SKM-1 (cell line): ENCODE measurements at regions not wholly inside any gene's neighbourhood (a gene's known extent, or its start where the extent isn't known, plus 50 kb on each side); places are given as distances from the start of the nearest gene placed in this dataset.

ENCODE experiments used
- DNase-seq: peaks from one replicate; lab custom pipeline; 2025; ENCODE audit not compliant: unreplicated experiment; lab: John Stamatoyannopoulos, UW

DNA sequence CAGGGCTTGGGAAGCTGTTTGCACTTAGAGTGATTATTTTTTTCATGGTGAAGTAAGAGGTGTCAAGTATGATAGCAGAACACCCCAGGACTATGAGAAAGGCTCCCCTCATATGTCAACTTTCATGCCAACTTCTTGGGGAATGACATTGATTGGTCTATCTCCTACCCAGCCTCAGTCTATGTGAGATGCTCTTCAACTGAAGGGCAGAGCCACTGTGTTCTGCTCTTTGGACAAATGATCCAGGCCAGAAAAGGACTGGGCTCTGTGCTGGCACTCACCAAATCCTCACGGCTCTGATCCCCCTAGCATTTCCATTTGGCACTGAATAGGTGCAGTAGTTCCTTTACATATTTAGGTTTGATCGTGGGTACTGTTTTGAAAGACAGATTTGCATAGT is 151.1 kb downstream of the DMRT2 start:
- DNase-seq: no peak

DNA sequence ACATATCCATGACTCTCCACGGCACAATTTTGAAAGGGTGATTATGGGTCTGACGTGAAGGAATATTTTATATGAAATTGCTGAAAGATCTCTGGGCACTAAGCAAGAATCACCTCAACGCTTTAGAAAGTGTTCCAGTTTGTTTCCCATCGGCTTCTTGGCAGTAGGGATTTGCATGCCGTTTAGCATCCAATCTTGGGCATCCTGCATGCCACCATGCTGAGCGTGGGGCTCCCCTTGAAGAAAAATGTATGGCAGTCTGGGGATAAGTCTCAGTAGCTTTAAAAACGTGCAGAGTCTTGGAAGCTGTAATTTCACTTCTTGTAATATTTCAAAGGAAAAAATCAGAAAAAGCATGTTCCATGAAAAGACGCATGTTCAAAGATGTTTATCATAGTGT is 151.7 kb downstream of the DMRT2 start:
- no peak for DNase-seq

DNA sequence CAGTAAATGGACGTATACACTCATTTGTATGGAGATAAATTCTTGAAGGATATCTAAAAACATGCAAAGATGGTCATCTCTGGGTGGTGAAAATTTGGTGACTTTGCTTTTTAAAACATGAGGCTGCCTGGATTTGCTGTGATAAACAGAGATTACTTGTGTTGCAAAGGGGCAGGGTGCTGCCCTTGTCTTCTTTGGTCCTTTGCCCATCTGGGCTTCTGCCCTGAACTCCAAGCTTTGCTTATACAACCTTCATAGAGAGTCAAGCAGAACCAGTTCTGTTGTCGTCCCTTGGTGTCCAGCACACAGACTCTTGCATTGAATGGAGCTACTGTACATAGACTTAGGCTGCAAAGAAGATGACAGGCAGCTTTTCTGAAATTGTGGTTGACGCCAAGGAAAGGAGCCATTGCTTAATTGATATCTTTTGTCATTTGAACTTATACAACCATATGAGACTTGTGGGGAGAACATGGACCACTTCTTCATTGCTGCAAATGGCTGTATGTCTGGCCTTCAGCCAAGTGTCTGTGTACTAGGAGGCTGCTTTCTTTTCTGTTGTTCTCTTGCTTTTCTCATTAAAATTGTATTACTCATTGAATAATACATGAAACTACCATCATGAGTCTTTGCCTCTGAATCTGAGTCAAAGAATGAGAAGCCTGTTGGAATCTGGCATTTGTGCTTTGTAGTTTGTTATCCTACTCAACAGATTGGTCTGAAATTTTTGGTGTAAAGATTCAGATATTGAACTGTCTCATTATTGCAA is 152.5 kb downstream of the DMRT2 start:
- no peak for DNase-seq

DNA sequence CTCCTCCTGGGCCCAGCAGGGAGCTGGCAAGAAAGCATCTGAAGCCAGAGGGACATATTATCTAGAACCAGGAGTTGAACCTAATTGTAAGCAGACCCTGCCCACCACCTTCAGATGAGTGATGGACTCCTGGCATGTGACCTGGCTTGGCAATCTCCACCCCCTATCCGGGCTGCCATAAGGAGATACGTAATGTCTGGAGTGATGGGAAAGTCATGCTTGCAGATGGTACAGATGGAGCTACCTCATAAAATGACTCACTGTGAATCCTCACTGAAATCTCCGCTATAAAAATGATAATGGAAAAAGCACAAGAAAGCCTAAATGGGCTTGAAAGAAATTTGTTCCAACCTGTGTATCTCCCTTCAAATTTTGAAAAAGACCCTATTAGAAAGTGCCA is 157.5 kb downstream of the DMRT2 start:
- no peak for DNase-seq

DNA sequence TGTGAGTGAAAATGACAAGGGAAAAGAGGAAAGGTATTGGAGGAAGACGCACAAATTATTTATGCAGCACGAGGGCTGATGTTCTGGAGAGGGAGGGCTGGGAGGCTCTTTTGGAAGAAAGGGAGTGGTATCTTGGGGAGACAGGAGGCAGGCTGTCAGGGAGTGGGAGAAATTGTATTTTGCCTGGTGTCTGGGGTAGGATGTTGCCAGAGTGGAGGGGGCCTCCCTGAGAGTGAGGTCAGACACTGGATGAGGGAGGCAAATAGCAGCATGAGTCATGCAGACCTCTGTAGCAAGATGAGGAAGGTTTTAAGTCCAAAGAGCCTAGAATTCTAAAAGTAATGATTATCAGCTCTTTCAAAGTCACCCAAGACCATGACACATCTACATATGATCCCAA is 158.0 kb downstream of the DMRT2 start:
- no peak for DNase-seq

DNA sequence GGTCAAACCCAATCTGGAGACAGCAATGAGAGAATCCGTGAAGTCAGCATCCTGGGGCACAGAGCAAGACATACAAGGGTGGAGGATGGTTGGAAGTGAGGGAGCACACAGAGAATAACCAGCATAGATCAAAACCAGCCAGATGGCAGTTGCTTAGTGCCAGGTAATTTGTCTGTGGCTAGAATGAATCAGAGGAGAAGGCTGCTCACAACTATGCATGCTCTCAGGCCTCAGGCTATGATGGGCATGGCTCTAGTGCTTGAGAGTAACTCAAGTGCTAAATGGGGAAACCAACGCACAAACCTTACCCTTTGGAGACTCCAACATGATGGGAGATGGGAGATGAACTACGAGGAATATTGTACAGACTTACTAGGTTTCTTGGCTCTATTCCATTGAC is 160.8 kb downstream of the DMRT2 start:
- DNase-seq: no peak

DNA sequence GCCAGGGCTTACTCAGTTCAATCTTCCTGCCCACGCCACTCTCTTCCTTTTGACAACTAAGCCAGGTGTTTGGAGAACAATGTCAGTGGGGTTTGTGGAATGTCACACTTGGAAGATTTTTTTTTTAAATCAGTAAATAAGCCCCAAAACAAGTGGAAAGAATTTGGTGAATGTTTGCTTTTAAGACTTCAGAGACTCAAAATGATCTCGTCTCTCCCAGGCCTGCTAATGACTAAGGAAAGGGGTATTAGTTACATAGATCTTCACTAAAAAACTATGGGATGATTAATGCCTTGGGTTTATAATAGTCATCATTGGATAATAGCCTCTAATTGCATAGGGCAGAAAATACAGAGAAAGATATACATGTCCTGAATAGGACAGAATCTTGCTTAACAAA is 166.4 kb downstream of the DMRT2 start:
- DNase-seq: no peak

DNA sequence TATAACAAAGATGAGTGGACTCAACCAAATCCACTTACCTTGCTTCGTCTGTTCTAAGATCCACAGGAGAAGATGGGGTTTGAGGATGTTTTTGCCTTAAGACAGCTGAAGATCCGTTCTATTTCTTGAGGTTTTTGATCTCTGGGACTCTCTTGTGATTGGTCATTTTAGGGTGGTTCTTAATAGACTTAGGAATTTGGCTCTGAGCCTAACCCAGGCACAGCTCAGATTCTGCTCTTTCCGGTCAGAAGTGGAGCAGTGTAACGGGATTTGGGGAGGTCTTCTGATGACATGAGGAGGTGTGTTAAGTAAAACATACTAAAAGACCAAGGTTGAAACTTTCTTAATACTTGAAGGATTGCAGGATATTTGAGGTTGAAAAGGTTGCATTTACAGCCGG is 166.9 kb downstream of the DMRT2 start:
- DNase-seq: no peak

DNA sequence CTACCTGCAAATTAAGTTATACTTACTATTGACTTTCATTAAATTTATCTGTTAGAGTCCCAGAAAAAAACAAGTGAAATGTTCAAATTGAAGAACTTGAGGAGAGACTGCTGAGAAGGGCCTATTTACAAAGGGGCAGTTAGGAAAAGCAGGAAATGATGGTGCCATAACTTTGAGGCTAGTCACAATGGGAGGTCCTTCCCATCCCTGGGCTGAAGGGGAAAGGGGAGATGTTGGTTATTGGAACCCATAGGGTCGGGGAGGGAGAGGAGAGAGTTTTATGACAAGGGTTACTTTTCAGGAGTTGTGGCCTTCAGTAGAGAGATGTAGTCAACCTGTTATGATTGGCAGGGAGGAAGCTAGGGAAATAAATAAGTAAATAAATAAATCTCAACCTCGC is 169.1 kb downstream of the DMRT2 start:
- DNase-seq: no peak

DNA sequence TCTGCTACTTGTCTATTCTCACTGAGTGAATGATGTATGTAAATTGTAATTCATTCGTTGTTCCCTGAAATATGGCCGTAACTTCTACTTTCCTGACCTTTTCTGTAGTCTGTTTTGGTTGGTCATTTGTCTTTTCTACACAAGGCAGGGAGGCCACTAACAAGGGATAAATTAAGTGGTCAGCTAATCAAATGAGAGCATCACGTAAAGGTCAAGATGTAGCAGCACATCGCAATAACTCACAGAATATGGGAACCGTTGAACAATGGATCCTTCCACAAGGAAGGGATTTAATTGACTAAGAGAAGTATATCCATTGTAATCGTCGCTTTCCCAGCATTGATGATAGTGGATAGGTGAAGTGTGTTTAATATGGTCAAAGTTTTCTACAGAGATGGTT is 171.1 kb downstream of the DMRT2 start:
- DNase-seq: no peak

DNA sequence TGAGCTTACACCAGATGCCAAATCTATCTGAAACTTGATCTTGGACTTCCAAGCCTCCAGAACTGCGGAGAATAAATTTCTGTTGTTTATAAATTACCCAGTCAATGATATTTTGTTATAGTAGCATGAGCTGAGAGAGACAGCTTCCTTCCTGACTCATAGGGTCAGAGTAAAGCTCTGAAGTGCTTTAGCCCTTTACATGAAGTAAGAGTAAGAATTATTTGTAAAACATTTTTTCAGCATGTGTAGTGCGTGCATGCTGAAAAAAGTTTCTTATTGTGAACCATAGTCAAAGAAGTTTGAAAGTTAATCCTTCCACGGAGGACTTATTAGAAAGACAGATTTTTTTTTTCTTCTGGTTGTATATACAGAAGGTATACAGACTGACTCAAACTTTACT is 172.4 kb downstream of the DMRT2 start:
- DNase-seq: no peak

DNA sequence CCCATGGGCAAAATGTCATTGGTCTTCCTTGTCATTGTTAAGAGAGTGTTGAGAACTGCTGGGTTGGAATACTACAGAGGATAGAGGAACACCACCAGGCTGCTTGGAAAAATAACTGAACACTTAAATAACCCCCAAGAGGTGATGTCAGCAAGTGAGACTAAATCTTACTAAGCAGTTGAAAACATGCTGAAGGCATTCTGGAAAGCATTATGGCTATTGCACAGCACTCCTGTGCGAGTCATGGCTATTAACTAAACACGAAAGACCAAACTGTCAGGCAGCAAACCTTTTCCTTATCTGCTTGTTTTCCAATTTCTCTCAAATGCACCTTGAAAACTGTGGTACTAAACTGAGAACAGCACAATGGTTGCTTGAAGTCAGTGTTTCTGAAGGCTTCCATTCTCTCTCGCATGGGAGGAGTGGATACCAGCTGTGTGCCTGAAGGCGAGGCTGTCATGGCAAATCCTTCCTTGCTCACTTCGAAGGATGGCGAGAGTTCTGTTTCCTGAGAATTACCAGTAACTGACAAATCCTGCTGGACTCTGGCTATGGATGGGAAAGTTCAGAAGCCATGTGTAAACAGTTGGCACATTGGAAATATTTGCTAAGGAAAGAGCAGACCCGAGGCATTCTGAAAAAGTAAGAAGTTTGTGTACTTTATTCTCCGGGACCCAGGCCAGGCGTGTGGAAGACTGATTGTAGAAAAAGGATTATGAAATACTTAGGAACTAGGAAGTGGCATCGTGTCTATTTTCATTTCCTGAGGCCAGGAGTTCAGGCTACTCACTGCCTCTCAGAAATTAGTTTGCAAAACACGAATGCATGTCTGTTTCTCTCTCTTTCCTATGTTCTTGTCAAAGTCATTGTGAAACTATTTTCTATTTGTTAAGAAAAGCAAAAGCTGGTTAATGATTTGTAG is 182.1 kb downstream of the DMRT2 start:
- peak; percentile 4 for DNase-seq

DNA sequence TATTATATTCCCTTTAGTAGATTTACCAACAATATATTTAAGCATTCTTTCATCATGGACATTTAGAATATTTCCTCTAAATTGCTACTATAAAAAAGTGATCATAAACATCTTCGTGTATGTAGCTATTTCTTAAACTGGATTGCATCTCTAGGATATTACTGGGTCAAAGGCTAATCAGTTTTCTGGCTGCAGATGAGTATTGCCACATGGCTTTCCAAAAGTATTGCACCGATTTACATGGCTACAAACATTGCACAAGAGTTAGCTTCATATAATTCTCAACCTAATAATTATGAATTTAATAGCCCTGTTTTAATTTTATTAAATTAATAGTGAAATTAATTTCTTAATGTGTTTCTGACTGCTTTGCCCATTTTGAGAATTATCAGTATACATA is 183.4 kb downstream of the DMRT2 start:
- no peak for DNase-seq

DNA sequence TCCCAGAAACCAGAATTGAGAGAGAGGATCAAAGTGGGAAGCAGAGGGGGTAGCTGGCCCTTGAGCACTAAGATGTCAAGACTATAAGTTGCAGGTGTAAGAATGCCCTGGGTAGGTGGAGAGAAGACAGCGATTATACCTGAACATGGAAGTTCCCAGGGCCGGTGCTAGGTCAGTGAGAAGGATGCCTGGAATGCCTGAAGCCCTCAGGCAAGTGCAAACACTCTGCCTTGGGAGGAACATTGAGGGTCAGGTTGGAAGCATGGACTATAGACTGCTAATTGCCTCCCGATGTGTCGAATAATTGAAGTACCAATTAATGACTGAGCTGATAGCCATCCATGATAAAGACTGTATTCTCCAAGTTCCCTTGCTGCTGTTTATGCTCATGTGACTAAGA is 185.5 kb downstream of the DMRT2 start:
- DNase-seq: no peak

DNA sequence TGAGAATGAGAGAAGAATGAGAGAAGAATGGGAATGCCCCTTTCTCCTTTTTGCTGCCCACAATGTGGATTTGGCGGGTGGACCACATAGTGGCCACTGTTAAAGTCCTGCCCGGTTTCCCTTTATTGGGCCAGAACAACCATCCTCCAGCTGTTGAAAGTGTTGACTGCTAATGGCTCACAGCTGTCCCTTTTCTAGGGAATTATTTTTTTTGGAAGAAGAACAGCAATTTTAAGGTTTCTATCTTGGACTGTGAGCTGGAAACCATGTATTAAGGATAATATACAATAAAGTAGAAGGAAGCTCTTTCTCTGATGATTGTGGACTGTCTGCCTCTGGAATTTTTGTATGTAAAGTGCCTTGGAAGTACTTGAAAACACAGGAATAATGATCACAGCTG is 185.9 kb downstream of the DMRT2 start:
- DNase-seq: no peak

DNA sequence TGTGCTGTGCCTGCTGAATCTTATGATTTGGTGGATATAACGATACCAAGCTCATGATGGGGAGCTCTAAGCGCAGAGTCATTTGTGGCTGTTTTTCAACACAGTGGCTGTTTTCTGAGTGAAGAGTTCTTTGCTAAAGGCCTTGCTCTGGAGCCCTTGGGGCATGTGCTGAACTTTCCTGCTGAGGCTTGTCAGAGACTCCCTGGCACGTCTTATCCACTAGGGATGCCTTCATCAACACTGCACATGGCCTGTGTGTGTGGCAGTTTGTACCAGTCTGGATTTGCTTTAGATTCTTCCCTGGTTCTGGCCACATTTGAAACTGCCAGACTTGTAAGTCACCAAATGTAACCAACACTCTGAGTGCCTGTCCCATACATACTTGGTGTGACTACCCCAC is 188.2 kb downstream of the DMRT2 start:
- DNase-seq: no peak

DNA sequence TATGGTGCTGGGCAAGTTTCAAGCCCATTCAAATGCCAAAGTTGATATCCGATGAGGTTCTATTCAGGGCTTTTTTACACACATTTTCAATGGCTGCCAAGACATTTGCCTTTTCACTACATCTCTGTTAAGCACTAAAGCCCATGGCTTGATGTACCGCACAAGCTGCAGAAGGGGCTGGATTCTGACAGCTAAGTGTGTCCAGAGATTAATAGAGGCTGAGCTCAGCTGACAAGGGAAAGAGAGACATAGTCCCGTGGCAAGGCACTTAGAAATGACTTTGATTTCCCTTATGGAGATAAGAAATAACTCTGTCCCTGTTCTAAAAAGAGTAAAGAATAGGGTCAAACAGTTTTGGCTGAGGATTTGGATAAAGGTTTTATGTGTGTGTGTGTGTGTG is 198.6 kb downstream of the DMRT2 start:
- no peak for DNase-seq

DNA sequence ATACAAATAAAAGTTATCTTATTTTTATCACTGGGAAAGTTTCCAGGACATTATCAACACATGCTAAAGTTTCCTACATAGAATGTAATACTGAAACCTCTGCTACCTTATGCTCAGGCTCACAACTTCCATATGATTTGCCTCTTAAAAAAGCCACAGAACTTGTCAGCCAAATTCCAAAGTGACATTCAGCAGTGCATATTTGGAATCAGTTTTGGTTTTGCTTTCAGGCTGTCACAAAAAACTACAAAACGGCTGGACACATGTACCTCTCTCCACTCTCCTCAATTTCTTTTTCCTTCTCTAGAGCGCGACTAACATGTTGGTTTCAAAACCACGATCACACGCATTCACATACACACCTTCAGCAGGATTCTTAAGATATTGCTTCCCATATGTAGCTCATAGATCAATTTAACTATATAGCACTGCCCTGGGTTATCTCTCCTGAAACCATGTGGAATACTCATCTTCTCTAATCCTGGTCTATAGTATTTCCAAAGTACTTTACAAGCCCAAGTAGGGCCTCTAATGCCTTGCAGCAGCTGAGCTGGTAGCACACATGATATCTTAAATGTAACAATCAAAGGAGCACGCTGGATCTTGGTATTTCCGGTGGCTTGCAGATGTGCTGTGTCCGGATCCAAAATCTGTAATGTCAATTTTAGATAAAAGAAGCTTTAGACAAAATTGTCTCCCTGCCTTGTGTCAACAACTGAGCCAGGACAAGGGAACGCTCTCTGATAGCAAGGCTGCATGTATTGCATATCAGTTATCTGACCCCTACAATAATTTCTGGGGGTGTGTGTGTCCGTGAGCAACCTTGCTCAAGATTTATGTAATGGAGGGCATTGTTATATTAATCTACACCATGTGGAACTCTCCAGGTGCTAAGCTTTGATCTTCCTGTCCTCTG is 203.2 kb downstream of the DMRT2 start:
- no peak for DNase-seq

DNA sequence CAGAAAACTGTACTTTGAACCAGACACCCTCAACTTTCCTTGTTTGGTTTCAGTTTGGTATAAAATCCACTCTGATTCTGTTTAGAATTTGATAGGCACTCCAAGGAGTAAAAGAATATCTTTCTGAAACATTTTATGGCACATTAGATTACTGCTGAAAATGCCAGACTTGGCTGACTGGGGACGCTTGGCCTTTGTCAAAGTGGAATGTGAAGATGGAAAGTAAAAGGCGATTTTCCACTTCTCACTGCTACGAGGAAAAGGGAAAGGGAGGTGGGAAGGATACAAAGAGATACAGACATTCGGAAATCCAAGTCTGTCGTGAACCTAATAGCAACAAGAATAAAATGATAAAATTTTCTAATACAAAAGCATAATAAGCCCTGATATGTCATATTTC is 203.9 kb downstream of the DMRT2 start:
- DNase-seq: no peak

DNA sequence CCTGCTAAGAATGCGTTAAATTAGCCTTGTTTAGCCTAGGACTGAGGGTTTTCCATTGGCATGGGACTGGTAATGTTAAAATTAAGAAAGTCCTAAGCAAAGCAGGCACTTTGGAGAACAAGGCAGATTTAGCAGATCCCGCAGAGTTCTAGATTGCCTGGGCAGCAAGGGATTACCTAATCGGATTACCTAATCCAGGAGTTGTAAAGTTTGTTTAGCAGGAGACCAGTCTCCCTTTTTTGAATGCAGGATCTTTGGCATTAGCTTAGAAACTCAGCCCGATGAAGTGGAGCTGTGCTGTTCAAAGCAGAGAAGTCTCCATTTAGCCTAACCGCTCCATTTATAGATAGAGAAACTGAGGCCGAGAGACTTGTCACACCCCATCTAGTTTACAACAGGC is 206.0 kb downstream of the DMRT2 start:
- DNase-seq: no peak

DNA sequence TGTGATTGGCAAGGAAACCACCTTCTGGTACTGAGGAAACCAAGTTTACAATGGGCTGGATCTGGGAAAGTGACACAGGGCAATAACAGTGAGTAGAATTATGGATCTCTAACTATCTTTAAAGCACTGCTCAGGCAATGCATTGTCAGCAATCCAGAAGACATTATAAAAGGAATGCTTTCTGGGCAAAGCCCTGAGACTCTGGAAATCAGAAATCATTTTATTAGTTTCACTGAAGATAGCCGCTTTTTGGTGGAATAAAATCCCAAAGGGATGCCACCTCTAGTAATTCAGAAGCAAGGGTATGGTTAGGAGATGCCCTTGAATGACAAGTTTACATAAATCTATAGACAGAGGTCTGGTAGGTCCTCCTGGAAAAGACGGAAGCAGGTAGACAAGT is 211.1 kb downstream of the DMRT2 start:
- DNase-seq: no peak
